GM12872 (cell line): ENCODE measurements at regions not wholly inside any gene's neighbourhood (a gene's known extent, or its start where the extent isn't known, plus 50 kb on each side); places are given as distances from the start of the nearest gene placed in this dataset.

Source experiments
- CTCF ChIP-seq: IDR thresholded peaks from 3 replicates; pipeline ENCODE4 v1.5.1; 2011; ENCODE audit warnings: low read depth, mild to moderate bottlenecking, low read length, moderate library complexity; ENCODE audit not compliant: insufficient read depth

- no peak for TF ChIP-seq CTCF
These were observed 407.6 kb upstream of the PSMD7 start for GRCh38 chr16:73888840-73889490.

GRCh38 chr16:73887911-73888310, 408.7 kb upstream of the PSMD7 start:
- no peak for TF ChIP-seq CTCF

- TF ChIP-seq CTCF: no peak
These were observed 410.2 kb upstream of the PSMD7 start for GRCh38 chr16:73886426-73886825.

- no peak for TF ChIP-seq CTCF
These were observed 411.3 kb upstream of the PSMD7 start for GRCh38 chr16:73885319-73885718.

- TF ChIP-seq CTCF: no peak
These were observed 412.8 kb upstream of the PSMD7 start for GRCh38 chr16:73883841-73884240.

- TF ChIP-seq CTCF: no peak
These were observed 413.5 kb upstream of the PSMD7 start for GRCh38 chr16:73883126-73883525.

- no peak for TF ChIP-seq CTCF
These were observed 414.0 kb upstream of the PSMD7 start for GRCh38 chr16:73882651-73883050.

- TF ChIP-seq CTCF: no peak
These were observed 414.6 kb upstream of the PSMD7 start for GRCh38 chr16:73882033-73882432.
